Fibroblast of the aortic adventitia (primary cell): ENCODE measurements at regions not wholly inside any gene's neighbourhood (a gene's known extent, or its start where the extent isn't known, plus 50 kb on each side); places are given as distances from the start of the nearest gene placed in this dataset.

Experiments
- DNase-seq: peaks from one replicate; pipeline ENCODE4 v3.0.0-alpha.2; 2010; ENCODE audit warnings: low read depth
- H3K4me3 ChIP-seq: 2 replicates; pipeline ENCODE4 v1.5.1; 2011; ENCODE audit warnings: low read depth, mild to moderate bottlenecking, control low read depth, low read length, moderate library complexity
- CTCF ChIP-seq: IDR thresholded peaks from 2 replicates; pipeline ENCODE4 v1.5.1; 2011; ENCODE audit warnings: mild to moderate bottlenecking, low read length, control low read depth, inconsistent platforms; ENCODE audit not compliant: insufficient read depth

DNA sequence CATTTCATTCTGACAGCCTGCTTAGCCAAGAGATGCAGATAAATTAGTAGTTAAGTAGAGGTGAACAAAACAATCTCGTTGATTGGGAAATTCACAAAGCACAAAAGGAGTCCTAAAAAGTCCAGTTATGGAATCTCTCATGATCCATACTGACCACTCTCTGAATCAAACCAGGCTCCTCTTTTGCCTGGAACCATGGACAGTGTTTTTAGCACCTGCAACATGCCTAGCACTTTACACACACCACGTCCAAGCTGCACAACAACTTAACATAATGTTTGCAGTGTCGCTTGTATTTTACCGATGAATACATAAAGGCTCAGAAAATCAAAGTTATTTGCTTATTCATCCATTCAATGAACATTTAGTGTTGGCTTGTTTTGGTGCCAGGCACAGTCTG lies 101.8 kb upstream of the ST8SIA2 start:
- no peak overlapping the region for H3K4me3 ChIP-seq
- no peak for TF ChIP-seq CTCF
- no peak for DNase-seq

DNA sequence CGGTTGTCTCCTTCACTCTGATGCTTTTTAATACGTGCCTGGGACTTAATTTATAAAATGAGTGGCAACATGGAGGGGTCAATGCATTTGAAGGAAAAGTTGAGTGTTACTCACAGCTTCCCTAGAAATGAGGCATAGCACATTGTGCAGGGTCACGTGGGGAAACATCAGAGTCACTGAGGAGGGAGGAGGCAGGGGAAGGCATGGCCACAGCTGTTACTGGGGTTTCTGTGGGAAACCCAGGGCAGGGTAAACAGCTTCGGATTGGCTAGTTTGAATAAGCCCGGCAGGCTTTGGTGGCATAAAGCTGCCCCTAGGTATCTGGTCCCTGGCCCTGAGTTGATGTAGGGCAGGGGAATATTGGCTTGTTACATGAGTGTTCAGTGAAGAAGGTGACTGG lies 98.9 kb upstream of the ST8SIA2 start:
- no peak for TF ChIP-seq CTCF
- DNase-seq = no peak

DNA sequence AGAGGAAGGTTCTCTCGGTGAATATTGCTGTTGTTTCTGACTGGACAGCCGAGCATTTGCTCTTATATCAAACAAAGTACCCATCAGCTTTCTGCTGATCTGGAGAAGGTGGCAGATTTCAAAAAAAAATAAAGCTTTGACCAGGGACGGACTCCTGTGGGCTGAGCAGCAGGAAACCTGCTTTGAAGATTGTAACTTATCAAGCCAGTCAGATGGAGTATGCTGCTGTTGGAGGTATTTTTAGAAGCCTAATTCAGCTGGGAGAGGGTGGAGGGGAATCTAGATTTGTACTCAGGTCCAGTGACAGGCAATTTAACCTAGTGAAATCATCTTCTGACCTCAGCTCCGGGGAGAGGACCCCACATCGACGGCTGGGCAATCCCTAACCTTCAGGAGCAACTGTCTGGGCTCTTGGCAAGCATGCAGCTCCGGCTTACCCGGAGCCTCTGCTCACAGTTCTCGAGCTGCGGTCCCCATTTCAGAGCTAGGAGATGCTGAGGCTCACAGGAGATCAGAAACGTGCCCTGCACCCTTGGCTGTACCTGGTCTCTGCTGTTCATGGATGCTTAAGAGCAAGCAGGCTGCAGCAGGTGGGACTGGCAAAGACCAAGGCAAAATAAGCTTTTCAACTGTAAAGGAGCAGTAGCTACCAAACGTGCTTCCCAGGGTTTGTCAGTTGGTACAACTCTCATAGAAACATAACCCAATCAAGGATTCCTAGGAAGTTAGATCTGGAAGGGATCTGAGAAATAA lies 89.3 kb upstream of the ST8SIA2 start:
- no peak for DNase-seq
- no peak for TF ChIP-seq CTCF
- no peak overlapping the region for H3K4me3 ChIP-seq

More for the DNA sequence above, 98.9 kb upstream of the ST8SIA2 start:
- no peak overlapping the region for H3K4me3 ChIP-seq

DNA sequence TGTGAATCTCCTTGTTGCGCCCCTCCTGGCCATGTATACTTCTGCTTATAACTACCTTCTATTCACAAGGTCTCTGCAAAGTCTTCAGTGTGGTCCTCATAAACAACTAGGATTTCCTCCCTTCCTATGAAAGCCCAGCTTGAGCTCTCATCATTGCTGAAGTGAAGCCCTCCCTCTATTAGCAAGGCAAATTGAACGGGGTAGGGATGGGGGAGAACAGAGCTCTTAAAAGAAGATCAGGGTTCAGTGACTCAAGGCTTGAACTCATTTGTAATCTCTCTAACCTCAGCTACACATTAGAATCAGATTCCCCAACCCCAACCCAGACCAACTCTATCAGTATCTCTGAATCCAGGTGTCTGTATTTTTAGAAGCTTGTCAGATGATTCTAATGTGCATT lies 88.3 kb upstream of the ST8SIA2 start:
- H3K4me3 ChIP-seq = no peak overlapping the region
- no peak for TF ChIP-seq CTCF
- DNase-seq = no peak

GRCh38 chr15:92306663-92307062 lies 87.0 kb upstream of the ST8SIA2 start:
- DNase-seq = no peak
- no peak overlapping the region for H3K4me3 ChIP-seq
- TF ChIP-seq CTCF = no peak

DNA sequence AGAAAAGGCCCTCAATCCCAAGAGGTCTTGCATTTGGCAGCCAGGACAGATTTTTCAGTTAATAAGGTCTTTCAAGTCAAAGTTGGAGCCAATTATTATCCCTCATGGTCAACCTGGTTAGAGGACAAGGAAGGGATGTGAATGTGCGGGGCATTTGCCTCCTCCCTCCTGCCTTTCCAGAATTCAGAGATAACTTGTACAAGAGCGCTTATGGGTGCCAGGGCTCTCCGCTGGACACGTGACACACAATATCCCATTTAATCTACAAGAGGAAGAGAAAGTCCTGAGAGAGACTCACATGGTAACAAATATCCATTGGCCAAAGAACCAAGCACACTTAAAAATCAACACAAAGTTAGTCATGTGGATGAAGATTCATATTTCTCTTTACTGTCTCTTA lies 78.5 kb upstream of the ST8SIA2 start:
- no peak overlapping the region for H3K4me3 ChIP-seq
- no peak for TF ChIP-seq CTCF
- no peak for DNase-seq
